Mucosa of descending colon (tissue), 3 donors: ENCODE measurements at regions not wholly inside any gene's neighbourhood (a gene's known extent, or its start where the extent isn't known, plus 50 kb on each side); places are given as distances from the start of the nearest gene placed in this dataset.

Source experiments
- ATAC-seq: fragments of 200-7000 bp; cut with Tn5 transposase; one replicate; pipeline ENCODE4 v1.9.1; 2020; ENCODE audit warnings: mild to moderate bottlenecking, moderate library complexity
- DNase-seq, 3 donors: peaks; one replicate each; pipeline ENCODE4 v3.0.0-alpha.2; 2020
- H3K36me3 ChIP-seq: fragments of 200-600 bp; one replicate; pipeline ENCODE4 v1.8.0; 2021; ENCODE audit warnings: low read depth, mild to moderate bottlenecking
- H3K4me1 ChIP-seq: fragments of 200-600 bp; one replicate; pipeline ENCODE4 v1.8.0; 2021; ENCODE audit warnings: low read depth, mild to moderate bottlenecking
- H3K4me3 ChIP-seq: fragments of 200-600 bp; one replicate; pipeline ENCODE4 v1.8.0; 2021; ENCODE audit warnings: mild to moderate bottlenecking
- H3K9me3 ChIP-seq: fragments of 200-600 bp; one replicate; pipeline ENCODE4 v1.8.0; 2021; ENCODE audit warnings: mild to moderate bottlenecking
- CTCF ChIP-seq: fragments of 200-600 bp; IDR thresholded peaks from one replicate; pipeline ENCODE4 v1.8.0; 2022; ENCODE audit warnings: antibody characterized with exemption, mild to moderate bottlenecking
- intact Hi-C, 2 donors: fragments of 100-400 bp; cut with DNase I in 1 of 2; cut with micrococcal nuclease in 1 of 2; formaldehyde crosslinking; loops; one replicate each; pipeline versions ENCODE4 v1.11.0 to v1.11.1; 2022; cut with DNase I, micrococcal nuclease
- donor health status: DM: no; HTN: no; CAD: no; lungs with moderate emphysema.
- donor health status: DM: no; HTN: no; CAD: no.
- donor health status: DM: no; HTN: yes; CAD: no.

- no peaks in the 10 kb centered on the region for H3K36me3 ChIP-seq
- ATAC-seq: no peak
- H3K9me3 ChIP-seq: peaks cover 5% of the 10 kb centered on the region
- H3K4me1 ChIP-seq: no peaks in the 10 kb centered on the region
- TF ChIP-seq CTCF: no peak
- no peak for DNase-seq
- intact Hi-C loops: no loop called here
- no peak overlapping the region for H3K4me3 ChIP-seq
Measured at GRCh38 chr12:22396735-22397134, 62.2 kb upstream of the ST8SIA1 start.

GRCh38 chr12:22396253-22396652, 61.7 kb upstream of the ST8SIA1 start:
- H3K9me3 ChIP-seq: peaks cover 5% of the 10 kb centered on the region
- TF ChIP-seq CTCF: no peak
- no peak overlapping the region for H3K4me3 ChIP-seq
- peak; percentile 58 for ATAC-seq
- intact Hi-C loops: no loop called here
- H3K36me3 ChIP-seq: no peaks in the 10 kb centered on the region
- no peaks in the 10 kb centered on the region for H3K4me1 ChIP-seq
- no peak for DNase-seq

GRCh38 chr12:22395666-22396065, 61.2 kb upstream of the ST8SIA1 start:
- Histone ChIP-seq H3K36me3 (no peaks in the 10 kb centered on the region), H3K9me3 (peaks cover 5% of the 10 kb centered on the region), H3K4me3 (no peak overlapping the region), H3K4me1 (no peaks in the 10 kb centered on the region)
- DNase-seq: no peak
- ATAC-seq: no peak
- TF ChIP-seq CTCF: no peak
- intact Hi-C loops: no loop called here
